H9 (cell line): ENCODE measurements at regions not wholly inside any gene's neighbourhood (a gene's known extent, or its start where the extent isn't known, plus 50 kb on each side); places are given as distances from the start of the nearest gene placed in this dataset.

Experiments
- DNase-seq: peaks from one replicate; pipeline ENCODE4 v3.0.0-alpha.2; 2017
- H2AFZ ChIP-seq: one replicate; pipeline ENCODE4 v1.6.1; 2013; ENCODE audit warnings: mild to moderate bottlenecking, low read length, control low read depth, moderate library complexity
- H2AK5ac ChIP-seq: 2 replicates; pipeline ENCODE4 v1.6.1; 2013; ENCODE audit warnings: low read length, control low read depth, mixed read lengths; ENCODE audit not compliant: insufficient read length
- H2BK120ac ChIP-seq: one replicate; pipeline ENCODE4 v1.6.1; 2013; ENCODE audit warnings: low read depth, mild to moderate bottlenecking, low read length, control low read depth, inconsistent platforms; ENCODE audit not compliant: poor library complexity, severe bottlenecking
- H2BK12ac ChIP-seq: 2 replicates; pipeline ENCODE4 v1.6.1; 2013; ENCODE audit warnings: low read length, control low read depth, mixed read lengths, low read depth; ENCODE audit not compliant: insufficient read length
- H2BK15ac ChIP-seq: 2 replicates; pipeline ENCODE4 v1.6.1; 2013; ENCODE audit warnings: low read depth, low read length, control low read depth
- H2BK20ac ChIP-seq: one replicate; pipeline ENCODE4 v1.6.1; 2013; ENCODE audit warnings: low read depth, mild to moderate bottlenecking, low read length, control low read depth, inconsistent platforms; ENCODE audit not compliant: poor library complexity, severe bottlenecking
- H2BK5ac ChIP-seq: 2 replicates; pipeline ENCODE4 v1.6.1; 2013; ENCODE audit warnings: low read length, control low read depth, mixed read lengths; ENCODE audit not compliant: insufficient read length
- H3K14ac ChIP-seq: 2 replicates; pipeline ENCODE4 v1.6.1; 2013; ENCODE audit warnings: low read length, control low read depth; ENCODE audit not compliant: insufficient read depth
- H3K18ac ChIP-seq: 2 replicates; pipeline ENCODE4 v1.6.1; 2013; ENCODE audit warnings: low read depth, mild to moderate bottlenecking, mixed read lengths, low read length, control low read depth; ENCODE audit not compliant: insufficient read length
- H3K23ac ChIP-seq: 2 replicates; pipeline ENCODE4 v1.6.1; 2013; ENCODE audit warnings: low read length, control low read depth, mixed read lengths, low read depth; ENCODE audit not compliant: insufficient read length
- H3K23me2 ChIP-seq: 2 replicates; pipeline ENCODE4 v1.6.1; 2013; ENCODE audit warnings: low read depth, mild to moderate bottlenecking, mixed read lengths, low read length, control low read depth; ENCODE audit not compliant: insufficient read length, poor library complexity, severe bottlenecking
- H3K27ac ChIP-seq: 2 replicates; pipeline ENCODE4 v1.5.1; 2013; ENCODE audit warnings: low read length, control low read depth, mixed read lengths, low read depth; ENCODE audit not compliant: insufficient read length
- H3K27me3 ChIP-seq: 2 replicates; pipeline ENCODE4 v1.6.1; 2013; ENCODE audit warnings: low read length, control low read depth, inconsistent platforms; ENCODE audit not compliant: insufficient read depth
- H3K4ac ChIP-seq: 2 replicates; pipeline ENCODE4 v1.6.1; 2013; ENCODE audit warnings: low read depth, mild to moderate bottlenecking, control low read depth, inconsistent platforms, low read length, moderate library complexity
- H3K4me1 ChIP-seq: 2 replicates; pipeline ENCODE4 v1.6.1; 2013; ENCODE audit warnings: low read length, control low read depth, inconsistent platforms; ENCODE audit not compliant: insufficient read depth
- H3K4me2 ChIP-seq: 2 replicates; pipeline ENCODE4 v1.6.1; 2013; ENCODE audit warnings: low read length, control low read depth, mixed read lengths; ENCODE audit not compliant: insufficient read length, insufficient read depth
- H3K56ac ChIP-seq: 2 replicates; pipeline ENCODE4 v1.6.1; 2013; ENCODE audit warnings: low read depth, mild to moderate bottlenecking, mixed read lengths, low read length, control low read depth; ENCODE audit not compliant: insufficient read length
- H3K79me1 ChIP-seq: 2 replicates; pipeline ENCODE4 v1.6.1; 2013; ENCODE audit warnings: low read depth, mild to moderate bottlenecking, moderate library complexity, low read length, control low read depth, inconsistent platforms; ENCODE audit not compliant: insufficient read depth, poor library complexity, severe bottlenecking
- H3K79me2 ChIP-seq: 2 replicates; pipeline ENCODE4 v1.6.1; 2013; ENCODE audit warnings: low read length, control low read depth, inconsistent platforms; ENCODE audit not compliant: insufficient read depth
- H3K9ac ChIP-seq: 2 replicates; pipeline ENCODE4 v1.6.1; 2013; ENCODE audit warnings: low read length, control low read depth, mixed read lengths; ENCODE audit not compliant: insufficient read length; ENCODE audit errors: extremely low read depth
- H3K9me3 ChIP-seq: one replicate; pipeline ENCODE4 v1.6.1; 2013; ENCODE audit warnings: low read depth, low read length, inconsistent platforms; ENCODE audit not compliant: control insufficient read depth
- H3T11ph ChIP-seq: one replicate; pipeline ENCODE4 v1.6.1; 2013; ENCODE audit warnings: mild to moderate bottlenecking, low read length, control low read depth, inconsistent platforms
- H4K20me1 ChIP-seq: one replicate; pipeline ENCODE4 v1.6.1; 2013; ENCODE audit not compliant: control insufficient read depth, insufficient read length, insufficient read depth
- H4K5ac ChIP-seq: 2 replicates; pipeline ENCODE4 v1.6.1; 2013; ENCODE audit warnings: low read depth, mild to moderate bottlenecking, mixed read lengths, low read length, control low read depth; ENCODE audit not compliant: insufficient read length
- H4K8ac ChIP-seq: replicated peaks from 2 replicates; pipeline ENCODE4 v1.6.1; 2013; ENCODE audit warnings: low read length, control low read depth, mixed read lengths, low read depth; ENCODE audit not compliant: insufficient read length
- H4K91ac ChIP-seq: 2 replicates; pipeline ENCODE4 v1.6.1; 2013; ENCODE audit warnings: low read depth, mild to moderate bottlenecking, moderate library complexity, mixed read lengths, low read length, control low read depth; ENCODE audit not compliant: insufficient read length
- H3K27ac Mint-ChIP-seq, 3 experiments: 2 replicates in 2 of 3; 3 replicates in 1 of 3; pipeline ENCODE4 v1.8.0; 2020 to 2021; ENCODE audit warnings: mixed read lengths in 3 of 3, mild to moderate bottlenecking in 1 of 3, moderate library complexity in 1 of 3
- H3K27me3 Mint-ChIP-seq: 2 replicates; pipeline ENCODE4 v1.8.0; 2021; ENCODE audit warnings: low read depth, mild to moderate bottlenecking, moderate library complexity, mixed read lengths
- H3K36me3 Mint-ChIP-seq, 3 experiments: 2 replicates in 2 of 3; 3 replicates in 1 of 3; pipeline ENCODE4 v1.8.0; 2020 to 2021; ENCODE audit warnings: low read depth in 3 of 3, mixed read lengths in 3 of 3; ENCODE audit not compliant: insufficient read depth in 1 of 3
- H3K4me1 Mint-ChIP-seq, 2 experiments: 2 replicates each; pipeline ENCODE4 v1.8.0; 2020; ENCODE audit warnings: mixed read lengths in 2 of 2
- H3K4me3 Mint-ChIP-seq, 2 experiments: 2 replicates in 1 of 2; 3 replicates in 1 of 2; pipeline ENCODE4 v1.8.0; 2020 to 2021; ENCODE audit warnings: mild to moderate bottlenecking in 2 of 2, mixed read lengths in 2 of 2, moderate library complexity in 1 of 2
- H3K9me3 Mint-ChIP-seq, 2 experiments: 2 replicates in 1 of 2; 3 replicates in 1 of 2; pipeline ENCODE4 v1.8.0; 2020; ENCODE audit warnings: mild to moderate bottlenecking in 2 of 2, mixed read lengths in 2 of 2, moderate library complexity in 1 of 2
- TF ChIP-seq, protein P1 (sequence below): fragments of 200-600 bp; sonication (generic); conservative IDR thresholded peaks from 3 replicates; pipeline ENCODE4 v1.8.0; 2021; ENCODE audit warnings: antibody characterized with exemption, mild to moderate bottlenecking

DNA sequence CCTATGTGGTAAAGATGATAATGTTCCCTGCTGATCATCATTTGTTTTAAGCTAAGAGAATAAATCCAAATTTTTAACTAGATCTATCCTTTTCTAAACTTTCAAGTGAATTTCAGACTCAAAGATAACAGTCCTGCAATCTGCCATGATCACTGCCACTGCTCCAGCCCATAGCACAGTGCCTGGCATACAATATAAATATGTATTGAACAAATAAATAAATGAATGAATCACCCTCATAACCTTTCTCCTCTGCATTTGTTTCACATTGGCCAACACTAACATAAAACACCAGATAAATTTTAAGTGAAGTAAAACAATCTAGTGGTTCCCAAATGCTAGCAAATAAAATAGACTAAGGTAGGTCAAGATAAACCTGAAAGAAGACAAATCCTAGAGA lies 439.0 kb downstream of the GPM6A start:
- H2BK120ac ChIP-seq: no peak overlapping the region
- no peaks in the 10 kb centered on the region for H3K27me3 Mint-ChIP-seq
- H3K36me3 Mint-ChIP-seq: no peaks in the 10 kb centered on the region
- TF ChIP-seq, protein P1, sequence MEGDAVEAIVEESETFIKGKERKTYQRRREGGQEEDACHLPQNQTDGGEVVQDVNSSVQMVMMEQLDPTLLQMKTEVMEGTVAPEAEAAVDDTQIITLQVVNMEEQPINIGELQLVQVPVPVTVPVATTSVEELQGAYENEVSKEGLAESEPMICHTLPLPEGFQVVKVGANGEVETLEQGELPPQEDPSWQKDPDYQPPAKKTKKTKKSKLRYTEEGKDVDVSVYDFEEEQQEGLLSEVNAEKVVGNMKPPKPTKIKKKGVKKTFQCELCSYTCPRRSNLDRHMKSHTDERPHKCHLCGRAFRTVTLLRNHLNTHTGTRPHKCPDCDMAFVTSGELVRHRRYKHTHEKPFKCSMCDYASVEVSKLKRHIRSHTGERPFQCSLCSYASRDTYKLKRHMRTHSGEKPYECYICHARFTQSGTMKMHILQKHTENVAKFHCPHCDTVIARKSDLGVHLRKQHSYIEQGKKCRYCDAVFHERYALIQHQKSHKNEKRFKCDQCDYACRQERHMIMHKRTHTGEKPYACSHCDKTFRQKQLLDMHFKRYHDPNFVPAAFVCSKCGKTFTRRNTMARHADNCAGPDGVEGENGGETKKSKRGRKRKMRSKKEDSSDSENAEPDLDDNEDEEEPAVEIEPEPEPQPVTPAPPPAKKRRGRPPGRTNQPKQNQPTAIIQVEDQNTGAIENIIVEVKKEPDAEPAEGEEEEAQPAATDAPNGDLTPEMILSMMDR: no peak
- H3K9me3 Mint-ChIP-seq: no peaks in the 10 kb centered on the region
- H3K56ac ChIP-seq: no peak overlapping the region
- H3K27ac Mint-ChIP-seq: no peak overlapping the region; a peak in 1 of 7 replicates
- H3K23me2 ChIP-seq: no peaks in the 10 kb centered on the region
- no peak overlapping the region for H3K14ac ChIP-seq
- no peak overlapping the region for H2BK15ac ChIP-seq
- no peaks in the 10 kb centered on the region for H3K79me1 ChIP-seq
- no peak overlapping the region for H2BK5ac ChIP-seq
- no peak overlapping the region for H3K4me3 Mint-ChIP-seq
- H2BK20ac ChIP-seq: no peak overlapping the region
- H3K27me3 ChIP-seq: no peaks in the 10 kb centered on the region
- H3K4me2 ChIP-seq: no peak overlapping the region
- no peak overlapping the region for H2AK5ac ChIP-seq
- no peak overlapping the region for H3K18ac ChIP-seq
- no peak overlapping the region for H4K8ac ChIP-seq
- no peak overlapping the region for H2BK12ac ChIP-seq
- H3K9me3 ChIP-seq: no peaks in the 10 kb centered on the region
- H3K23ac ChIP-seq: no peak overlapping the region
- no peaks in the 10 kb centered on the region for H3K79me2 ChIP-seq
- peaks cover 10 to 13% of the 10 kb centered on the region in 2 experiments for H3K4me1 Mint-ChIP-seq
- H4K91ac ChIP-seq: no peak overlapping the region
- H2AFZ ChIP-seq: no peak overlapping the region
- H3K4ac ChIP-seq: no peak overlapping the region
- no peak overlapping the region for H3T11ph ChIP-seq
- H3K27ac ChIP-seq: no peak overlapping the region
- no peaks in the 10 kb centered on the region for H4K20me1 ChIP-seq
- H3K9ac ChIP-seq: no peak overlapping the region
- no peak for DNase-seq
- H4K5ac ChIP-seq: no peak overlapping the region
- H3K4me1 ChIP-seq: peaks cover 3% of the 10 kb centered on the region
